HG03108 (cell line): ENCODE measurements at regions not wholly inside any gene's neighbourhood (a gene's known extent, or its start where the extent isn't known, plus 50 kb on each side); places are given as distances from the start of the nearest gene placed in this dataset.

Experiments
- ATAC-seq: cut with Tn5 transposase; IDR thresholded peaks from one replicate; pipeline ENCODE4 v1.9.1; 2021; ENCODE audit warnings: moderate library complexity; ENCODE audit not compliant: unreplicated experiment

DNA sequence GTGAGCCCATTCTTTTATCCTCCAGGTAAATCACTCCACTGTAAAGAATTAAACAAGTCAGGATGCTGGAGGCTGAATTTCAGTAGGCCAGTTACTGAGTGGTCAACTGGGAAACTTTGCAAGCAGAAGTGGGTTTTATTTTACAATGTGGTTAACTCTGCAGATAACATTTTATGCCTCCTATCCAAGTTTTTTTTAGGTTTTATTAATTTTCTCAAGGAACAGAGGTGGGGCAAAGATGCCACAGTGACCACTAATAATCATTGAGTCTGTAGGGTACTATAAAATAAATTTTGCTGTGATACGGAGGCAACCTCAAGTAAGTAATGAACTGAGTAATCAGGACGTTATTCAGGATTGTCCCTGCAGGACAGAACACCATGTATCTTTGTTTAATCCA lies 599.9 kb downstream of the METTL15 start:
- ATAC-seq, result no peak

DNA sequence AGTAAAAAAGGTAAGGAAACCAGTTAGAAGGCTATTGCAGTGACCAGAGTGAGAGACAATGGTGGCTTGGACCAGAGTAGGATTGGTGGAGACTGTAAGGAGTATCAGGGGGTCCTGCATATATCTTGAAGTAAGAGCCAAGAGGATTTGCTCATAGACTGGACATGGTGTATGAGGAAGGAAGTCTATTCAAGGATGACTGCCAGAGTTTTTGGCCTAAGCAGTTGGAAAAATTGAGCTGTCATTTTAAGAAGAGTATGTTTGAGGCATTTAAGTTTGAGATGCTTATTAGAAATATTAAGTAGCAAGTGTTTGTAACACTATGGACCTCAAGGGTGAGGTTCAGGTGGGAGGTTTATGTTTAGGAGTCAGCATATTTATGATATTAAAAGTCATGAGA lies 596.6 kb downstream of the METTL15 start:
- no peak for ATAC-seq

DNA sequence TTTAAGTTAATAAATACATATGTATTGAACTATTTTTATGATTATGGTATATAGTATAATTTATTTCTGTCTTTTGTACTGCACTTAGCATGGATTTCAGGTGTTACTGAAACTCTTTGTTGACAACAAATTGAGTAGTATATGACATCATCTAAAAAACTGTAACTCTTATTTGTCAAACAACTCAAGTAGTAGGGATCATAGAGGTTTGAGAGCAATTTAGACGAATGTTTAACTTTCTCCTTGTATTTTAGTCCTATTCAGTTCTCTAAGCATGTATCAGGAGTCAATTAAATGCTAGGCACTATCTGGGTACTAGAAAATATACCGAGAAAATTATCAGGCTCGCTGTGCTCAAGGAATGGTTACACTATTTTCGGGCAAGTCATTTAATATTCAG lies 595.2 kb downstream of the METTL15 start:
- ATAC-seq, result no peak

DNA sequence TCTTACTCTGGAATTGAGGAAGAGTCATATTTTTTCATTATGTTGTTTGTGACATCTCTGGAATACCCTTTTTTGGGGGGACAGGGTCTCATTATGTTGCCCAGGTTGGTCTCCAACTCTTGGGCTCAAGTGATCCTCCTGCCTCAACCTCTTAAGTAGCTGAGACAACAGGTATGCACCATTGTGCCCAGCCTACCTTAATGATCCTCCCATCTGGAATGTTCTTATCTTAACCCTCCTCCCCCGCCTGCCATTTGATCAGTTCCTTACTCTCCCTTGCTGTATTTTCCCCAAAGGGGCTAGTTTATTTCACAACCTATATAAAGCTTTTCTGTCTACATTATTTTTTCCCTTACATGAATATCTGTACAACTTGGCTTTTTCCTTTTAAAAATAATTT lies 594.7 kb downstream of the METTL15 start:
- ATAC-seq, result no peak

DNA sequence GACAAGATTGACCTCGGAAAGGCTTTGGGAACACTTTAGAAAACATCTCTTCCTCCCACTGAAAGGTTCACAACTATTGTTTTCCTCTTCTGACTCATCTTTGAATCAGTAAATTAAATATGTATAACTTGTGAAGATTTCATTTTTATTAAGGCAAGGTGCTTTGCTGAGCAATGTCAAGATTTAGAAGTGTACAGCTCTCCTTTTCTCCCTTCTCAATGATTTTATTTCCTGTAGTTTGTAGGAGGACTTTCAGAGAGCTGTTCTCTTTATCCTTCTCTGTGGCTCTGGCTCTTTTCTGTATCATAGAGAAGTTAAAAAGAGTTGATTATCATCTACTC lies 594.2 kb downstream of the METTL15 start:
- ATAC-seq, result no peak

DNA sequence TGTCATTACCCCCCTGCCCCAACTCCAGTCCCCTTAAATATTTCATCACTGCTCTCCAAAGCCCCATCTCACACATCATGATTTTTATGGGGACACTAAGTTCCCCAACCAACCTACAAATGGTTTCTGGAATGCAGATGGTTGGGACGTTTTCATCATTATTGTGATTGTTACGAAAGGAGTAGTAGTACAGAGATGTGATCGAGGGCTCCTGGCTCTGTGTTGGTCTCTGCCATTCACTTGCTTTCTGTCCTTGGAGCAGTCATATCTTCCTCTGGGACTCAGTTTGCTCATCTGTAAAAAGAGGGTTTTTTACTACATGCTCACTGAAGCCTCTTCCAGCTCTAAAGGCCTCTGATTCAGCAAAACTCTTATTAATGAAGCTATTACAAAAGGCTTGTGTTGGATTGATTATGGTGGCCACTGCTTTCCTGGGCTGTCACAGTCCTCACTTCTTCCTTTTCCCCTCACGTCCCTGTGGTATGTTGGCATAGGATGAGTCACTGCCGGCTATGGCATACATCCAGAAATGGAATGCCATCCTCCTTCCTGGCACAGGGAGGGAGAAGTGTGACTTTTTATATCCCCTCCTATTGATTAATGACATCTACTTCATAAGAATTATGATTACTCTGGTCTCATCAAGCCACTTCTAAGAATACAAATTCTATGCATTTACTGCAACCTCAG lies 593.7 kb downstream of the METTL15 start:
- no peak for ATAC-seq

DNA sequence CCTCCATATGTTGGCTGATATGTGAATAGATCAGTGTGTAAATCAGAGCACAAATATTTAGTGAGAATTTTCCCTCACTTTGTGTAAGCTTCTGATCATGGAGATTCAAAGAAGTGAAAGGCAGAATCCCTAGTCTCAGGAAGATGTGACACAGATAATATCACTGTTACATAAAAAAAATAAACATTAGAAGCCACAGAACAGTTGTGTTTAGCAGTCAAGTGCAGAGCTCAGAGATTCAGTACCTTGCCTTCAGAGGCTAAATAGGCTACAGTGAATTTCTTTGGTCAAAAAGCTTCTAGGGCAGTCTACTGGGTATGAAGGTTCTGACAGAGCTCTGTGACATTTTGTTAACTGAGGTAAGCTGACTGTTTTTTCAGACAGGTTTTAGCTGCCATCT lies 591.5 kb downstream of the METTL15 start:
- ATAC-seq, result no peak

DNA sequence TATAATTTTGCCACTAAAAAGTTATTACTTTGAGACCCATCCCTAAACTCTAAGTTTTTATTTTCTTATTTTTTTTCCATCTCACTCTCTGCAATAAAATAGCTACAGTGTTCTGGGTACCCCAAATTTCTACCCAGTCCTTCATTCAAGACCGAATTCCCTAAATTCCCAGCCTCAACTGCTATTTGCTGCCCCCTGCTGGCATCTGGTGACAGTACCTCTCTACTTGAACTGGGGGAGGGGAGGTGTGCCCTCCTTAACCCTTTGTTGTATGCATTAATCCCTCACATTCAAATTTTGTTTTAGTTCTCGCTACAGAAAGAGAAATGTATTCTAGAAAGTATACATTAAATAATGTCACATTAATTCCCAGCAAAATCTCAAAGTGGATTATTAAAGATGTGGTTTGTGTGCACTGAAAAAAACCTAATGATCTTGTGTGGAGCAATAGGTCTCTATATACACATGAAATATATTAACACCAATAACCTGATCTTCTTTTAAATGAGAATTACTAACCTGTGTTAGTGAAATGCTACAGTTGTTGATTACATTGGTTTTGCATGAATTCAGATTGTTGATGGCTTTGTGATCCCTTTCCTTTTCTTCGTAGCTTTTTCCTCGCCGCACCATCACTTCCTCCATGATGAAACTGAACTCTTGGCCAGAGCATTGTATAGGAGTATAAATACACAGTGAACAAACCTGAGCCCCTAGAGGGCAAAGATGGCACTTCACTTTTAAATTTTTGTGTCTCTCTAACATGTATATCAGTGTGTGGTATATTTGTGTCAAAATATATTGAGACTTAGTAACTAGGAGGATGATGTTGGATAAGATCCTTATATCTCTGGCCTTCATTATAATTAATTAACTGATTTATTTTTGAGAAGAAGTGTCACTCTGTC lies 590.0 kb downstream of the METTL15 start:
- ATAC-seq, result no peak

DNA sequence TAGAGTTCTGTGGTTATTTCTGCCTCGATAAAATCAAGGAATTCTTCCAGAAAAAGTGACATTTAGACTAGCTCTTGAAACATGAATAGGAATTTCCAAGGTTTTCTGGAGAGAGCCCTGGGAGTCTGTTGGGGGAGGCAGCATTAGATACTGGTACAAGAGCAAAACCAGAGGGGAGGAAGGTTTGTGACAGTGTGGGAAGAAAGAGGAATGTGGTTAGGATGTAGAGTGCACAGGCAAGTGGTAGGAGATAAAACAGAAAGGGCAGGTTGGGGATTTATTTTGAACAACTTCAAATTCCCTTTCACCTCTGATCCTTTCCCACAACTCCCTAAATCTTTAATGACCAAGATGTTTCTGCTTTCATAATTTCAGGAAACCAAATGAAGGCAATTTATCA lies 588.4 kb downstream of the METTL15 start:
- ATAC-seq, result no peak

DNA sequence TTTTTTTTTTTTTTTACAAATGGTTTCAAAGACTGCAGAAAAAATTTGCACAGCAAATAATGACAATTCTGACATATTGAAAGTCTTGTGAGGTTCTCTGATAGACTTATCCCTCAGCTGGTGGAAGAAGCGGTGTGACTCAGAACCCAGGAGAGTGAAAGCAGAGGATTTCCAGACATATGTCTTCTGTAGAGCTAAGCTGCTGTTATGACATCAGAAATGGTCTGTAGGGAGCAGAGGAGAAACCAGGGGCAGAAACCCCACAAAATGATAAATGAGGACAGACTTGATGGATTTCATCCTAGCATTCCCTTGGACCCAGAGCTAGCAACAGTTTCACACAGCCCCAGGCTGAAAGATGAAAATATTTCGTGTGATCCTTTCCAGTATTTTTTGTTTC lies 582.6 kb downstream of the METTL15 start:
- no peak for ATAC-seq

DNA sequence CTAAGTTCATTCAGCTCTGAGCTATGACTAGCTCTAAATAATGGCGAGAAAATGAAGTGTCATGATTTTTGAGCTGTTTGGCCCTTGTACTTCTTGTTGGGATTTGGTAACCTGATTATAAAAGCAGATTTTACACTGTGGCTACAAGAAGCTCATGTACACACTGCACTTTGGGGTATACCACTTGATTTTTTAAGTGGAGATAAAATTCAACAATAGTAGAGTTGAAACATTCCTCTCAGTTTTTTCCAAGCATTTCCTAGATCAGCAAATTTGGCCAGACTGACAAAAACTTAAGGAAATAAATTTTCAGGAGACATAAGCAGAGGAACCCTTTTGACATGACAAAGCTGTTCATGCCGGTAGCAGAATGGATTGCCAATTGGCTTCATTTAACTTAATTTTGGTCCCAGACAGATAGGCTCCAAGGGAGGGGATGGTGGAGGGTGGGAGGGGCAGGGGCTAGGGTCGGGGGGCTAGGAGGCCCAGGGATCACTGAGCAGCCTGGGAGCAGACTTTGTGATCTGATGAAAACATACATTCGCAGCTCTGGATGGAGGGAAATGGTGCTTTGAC lies 575.9 kb downstream of the METTL15 start:
- no peak for ATAC-seq

DNA sequence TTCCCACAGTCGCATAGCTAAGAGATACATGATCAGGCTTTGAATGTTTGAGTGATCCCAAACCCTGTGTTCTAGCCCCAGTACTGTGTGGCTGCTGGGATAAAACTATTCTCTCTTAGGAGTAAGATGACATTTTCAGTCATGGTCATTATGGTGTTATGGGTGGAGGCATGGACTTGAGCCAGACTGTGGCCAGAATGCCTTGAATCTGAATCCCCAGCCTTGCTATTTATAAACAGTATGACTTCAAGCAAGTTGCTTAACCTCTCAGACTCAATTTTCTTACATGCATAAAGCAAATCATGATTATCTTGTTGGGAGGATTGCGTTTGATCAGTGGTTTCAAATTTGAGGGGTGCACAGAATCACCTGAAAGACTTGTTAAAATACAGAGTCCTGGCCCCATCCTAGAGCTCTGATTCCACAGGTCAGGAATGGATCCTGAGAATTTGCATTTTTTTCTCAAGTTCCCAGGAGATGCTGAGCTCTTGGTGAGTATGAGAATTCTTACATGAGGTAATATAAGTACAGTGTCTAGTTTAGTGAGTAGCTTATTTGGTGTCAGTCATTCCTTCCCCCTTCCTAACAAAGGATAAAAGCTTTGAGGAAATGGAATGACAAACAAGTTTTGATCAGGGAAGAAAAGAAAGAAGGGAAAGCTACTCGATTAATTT lies 571.7 kb downstream of the METTL15 start:
- no peak for ATAC-seq

DNA sequence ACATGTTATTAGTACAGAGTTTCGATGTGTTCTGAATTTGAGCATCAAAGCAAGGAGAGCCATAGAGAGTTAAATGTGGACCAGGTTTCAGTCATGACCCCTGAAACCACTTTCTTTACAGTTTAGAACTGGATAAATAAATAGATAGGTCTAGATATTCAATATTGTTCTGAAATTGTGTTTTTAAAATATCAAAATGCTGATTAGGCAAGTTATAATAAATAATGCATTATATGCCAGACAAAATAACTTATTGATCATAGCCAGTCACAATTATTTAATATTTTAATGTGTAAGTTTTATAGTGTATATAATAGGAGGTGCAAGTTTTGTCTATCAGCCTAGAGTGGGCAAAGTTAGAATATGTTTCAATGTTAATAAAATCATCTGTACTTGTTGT lies 569.5 kb downstream of the METTL15 start:
- no peak for ATAC-seq

DNA sequence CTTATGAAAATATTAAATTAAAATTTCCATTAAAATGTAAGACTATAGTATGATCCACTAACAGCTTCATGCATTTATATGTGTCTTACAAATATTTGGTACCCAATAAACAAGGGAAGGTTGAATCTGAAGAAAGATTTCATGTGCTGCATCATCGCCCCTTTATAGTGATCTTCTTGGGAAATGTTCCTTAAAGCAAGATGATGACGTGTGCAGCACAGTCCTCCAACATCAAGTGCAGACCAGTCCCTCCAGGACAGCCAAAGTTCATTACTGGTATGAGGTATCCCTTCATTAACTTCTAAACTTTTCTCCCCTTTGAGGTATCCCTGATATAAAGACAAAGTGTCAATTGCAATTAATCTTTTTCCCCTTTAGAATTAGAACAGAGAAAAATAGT lies 567.0 kb downstream of the METTL15 start:
- ATAC-seq, result no peak

DNA sequence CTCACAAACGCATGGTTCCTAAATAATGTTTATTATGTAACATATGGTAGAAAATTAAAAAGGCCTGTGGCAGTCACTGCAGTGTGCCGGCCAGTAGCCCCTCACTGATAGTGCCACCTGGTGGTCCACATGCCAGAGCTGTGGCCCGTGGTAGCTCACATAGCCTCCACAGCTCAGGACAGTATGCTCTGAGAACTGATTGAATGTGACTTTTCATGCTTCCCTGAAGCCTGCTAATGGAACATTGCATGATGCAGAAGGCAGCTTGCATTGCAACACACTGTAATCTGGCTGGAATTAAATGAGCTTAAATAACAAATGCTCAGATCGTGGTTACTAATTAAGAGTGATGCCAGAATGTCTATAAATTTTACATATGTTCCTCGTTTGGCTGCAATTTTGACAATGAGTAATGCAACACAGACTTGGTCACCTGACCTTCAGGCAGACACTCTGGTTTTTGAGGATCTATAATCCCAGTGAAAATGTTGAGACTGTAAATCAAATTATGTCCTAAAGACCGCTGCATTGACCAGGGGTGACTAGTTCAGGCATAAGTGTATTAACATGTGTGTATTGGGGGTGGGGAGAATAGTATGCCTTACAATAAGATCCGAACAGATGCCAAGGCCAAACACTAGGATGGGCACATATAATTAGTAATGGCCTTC lies 566.4 kb downstream of the METTL15 start:
- ATAC-seq, result no peak

DNA sequence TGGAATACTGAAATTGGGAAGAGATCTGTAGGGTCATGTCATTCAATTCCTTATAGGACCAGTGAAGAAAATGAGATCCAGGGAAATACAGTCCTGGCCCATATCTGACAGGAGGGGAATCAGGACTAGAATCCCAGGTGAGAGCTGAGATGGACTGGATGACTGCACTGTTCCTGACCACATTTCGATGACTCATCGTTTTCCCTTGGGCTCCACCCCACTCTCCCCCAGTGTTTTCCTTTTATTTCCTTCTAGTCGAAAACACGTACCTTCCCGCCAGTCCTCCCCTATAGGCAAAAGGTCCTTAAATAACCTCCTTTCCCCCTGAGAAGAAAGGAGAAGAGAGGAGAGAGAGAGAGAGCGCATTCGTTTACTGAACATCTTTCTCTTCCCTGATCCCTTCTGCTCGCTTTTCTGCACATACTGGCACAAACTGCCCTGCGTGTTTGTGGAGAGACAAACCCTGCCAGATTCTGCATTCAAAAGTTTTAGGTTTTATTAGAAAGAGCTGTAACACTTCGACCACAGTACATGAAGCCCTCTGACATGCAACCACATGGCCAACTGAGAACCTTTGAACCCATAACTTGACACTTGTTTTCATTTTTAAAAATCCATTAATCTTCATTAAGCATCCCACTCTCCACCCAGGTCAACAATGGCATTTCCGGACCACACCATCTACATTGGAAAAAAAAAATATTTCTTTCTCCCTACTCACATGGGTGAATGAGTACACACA lies 565.7 kb downstream of the METTL15 start:
- no peak for ATAC-seq

DNA sequence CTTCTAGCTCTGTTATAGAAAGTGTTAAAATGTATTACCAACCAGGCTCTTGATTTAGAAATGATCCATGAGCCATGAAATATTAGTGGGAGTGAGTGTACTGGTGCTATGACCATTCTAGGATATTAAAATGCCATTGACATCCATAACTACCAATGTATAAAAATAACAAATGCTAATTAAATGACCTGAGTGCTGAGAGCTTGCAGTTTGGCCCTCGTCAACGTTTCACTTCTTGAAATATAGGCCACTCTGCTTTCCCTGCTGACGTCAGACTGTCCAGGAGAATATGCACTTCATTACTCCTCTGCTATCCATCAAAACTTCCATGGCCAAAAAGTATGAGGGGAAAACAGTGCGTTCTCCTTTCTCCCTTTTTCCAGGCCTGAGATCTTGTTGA lies 563.1 kb downstream of the METTL15 start:
- ATAC-seq, result no peak

DNA sequence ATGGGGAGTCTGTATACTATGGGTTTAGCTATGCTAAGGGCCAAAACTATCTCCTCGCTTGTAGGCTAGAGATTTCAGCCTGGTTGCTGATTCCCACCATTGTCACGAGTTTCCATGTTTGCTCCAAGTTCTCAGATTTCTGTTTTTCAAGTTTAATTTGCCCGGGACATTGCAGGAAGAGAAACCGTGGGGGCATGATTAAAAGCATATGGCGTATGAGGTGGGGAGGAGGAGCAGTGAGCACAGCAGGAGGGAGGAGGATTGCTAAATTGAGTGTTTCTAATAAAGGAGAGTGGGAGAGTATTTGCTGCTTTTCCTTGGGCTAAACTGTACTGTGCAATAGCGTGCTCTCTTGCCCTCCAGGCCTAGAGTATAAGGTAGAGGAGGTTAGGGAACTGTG lies 558.4 kb downstream of the METTL15 start:
- ATAC-seq, result no peak

DNA sequence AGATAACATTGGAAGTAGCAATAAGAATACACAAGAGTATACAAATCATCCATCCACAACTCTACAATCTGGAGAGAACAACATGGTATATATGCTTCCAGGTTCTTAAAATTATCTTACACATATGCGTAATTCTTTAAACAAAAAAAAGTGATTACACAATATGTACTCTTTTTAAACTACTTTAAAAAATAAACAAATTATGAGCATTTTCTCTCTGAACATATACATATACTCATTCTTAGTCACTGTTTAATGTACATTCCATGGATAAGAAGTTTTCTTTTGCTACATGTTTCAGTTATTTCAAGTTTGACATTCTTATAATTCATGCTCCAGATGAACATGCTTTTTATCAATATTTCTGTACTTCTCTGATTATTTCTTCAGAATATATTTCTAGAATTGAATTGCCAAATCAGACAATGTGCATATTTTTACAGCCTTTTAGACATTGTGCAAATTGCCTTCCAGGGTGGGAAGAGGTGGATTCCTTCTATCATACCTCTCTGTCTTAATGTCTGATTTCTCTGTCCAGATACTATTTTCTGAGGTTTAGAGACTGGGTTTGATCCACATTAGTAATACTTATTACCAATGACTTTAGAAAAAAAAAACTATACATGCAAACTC lies 551.6 kb downstream of the METTL15 start:
- ATAC-seq, result no peak
